ENCODE measurements at regions not wholly inside any gene's neighbourhood (a gene's known extent, or its start where the extent isn't known, plus 50 kb on each side); places are given as distances from the start of the nearest gene placed in this dataset.

DNA sequence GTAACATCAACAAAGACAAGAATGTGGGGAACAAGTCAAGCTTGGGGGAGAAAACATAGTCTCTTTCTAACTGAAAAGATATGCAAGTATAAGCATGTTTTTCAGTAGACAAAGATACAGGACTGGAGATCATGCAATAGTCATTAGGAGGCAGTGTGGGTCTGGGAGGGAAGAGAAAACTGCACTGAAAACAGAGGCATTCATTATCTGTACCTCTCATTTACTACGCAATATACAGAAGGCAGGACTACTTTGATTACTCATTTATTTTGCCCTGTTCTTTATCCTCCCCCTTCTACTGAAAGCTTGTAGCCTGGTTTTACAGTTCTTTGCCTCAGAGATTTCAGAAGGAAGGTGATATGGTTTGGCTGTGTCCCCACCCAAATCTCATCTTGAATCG is 341.2 kb downstream of the CRPPA start:
- no peak overlapping the region for H3K9ac ChIP-seq (ENCODE audit: low read length)
- H3K9me3 ChIP-seq (ENCODE audit: low read length) = no peaks in the 10 kb centered on the region
- H3K4me3 ChIP-seq (ENCODE audit: low read depth in 1 of 2, low read length in 2 of 2) = no peak overlapping the region
- H3K27ac ChIP-seq (ENCODE audit: low read depth, low read length) = no peak overlapping the region
- no peaks in the 10 kb centered on the region for H3K4me1 ChIP-seq (ENCODE audit: insufficient read depth, low read length)
- no peaks in the 10 kb centered on the region for H3K36me3 ChIP-seq (ENCODE audit: insufficient read depth, low read length)
- no peaks in the 10 kb centered on the region for H3K27me3 ChIP-seq (ENCODE audit: control insufficient read depth in 1 of 2, insufficient read depth in 2 of 2, low read length in 2 of 2)

DNA sequence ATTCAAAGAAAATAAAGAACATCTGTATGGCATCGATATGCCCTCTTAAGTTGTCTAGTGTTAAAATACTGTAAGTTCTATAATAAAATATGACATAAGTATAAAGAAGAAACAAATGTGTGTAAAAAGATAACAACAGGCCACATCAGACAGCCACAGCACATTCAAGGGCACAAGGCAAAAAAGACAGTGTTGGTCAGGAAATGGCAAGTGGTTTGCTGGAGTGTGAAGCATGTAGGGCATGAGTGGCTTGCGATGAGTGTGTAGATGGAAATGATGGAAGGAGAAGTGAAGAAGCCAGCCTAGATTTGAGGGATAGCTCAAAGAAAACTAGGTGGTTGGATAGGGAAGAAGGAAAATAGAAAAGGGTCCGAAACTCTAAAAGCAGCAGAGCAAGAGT is 341.6 kb downstream of the CRPPA start:
- Histone ChIP-seq H3K9me3 (ENCODE audit: low read length) (no peaks in the 10 kb centered on the region), H3K9ac (ENCODE audit: low read length) (no peak overlapping the region), H3K4me1 (ENCODE audit: insufficient read depth, low read length) (no peaks in the 10 kb centered on the region), H3K36me3 (ENCODE audit: insufficient read depth, low read length) (no peaks in the 10 kb centered on the region), H3K27me3 (ENCODE audit: control insufficient read depth in 1 of 2, insufficient read depth in 2 of 2, low read length in 2 of 2) (no peaks in the 10 kb centered on the region), H3K27ac (ENCODE audit: low read depth, low read length) (no peak overlapping the region), H3K4me3 (ENCODE audit: low read depth in 1 of 2, low read length in 2 of 2) (no peak overlapping the region)

DNA sequence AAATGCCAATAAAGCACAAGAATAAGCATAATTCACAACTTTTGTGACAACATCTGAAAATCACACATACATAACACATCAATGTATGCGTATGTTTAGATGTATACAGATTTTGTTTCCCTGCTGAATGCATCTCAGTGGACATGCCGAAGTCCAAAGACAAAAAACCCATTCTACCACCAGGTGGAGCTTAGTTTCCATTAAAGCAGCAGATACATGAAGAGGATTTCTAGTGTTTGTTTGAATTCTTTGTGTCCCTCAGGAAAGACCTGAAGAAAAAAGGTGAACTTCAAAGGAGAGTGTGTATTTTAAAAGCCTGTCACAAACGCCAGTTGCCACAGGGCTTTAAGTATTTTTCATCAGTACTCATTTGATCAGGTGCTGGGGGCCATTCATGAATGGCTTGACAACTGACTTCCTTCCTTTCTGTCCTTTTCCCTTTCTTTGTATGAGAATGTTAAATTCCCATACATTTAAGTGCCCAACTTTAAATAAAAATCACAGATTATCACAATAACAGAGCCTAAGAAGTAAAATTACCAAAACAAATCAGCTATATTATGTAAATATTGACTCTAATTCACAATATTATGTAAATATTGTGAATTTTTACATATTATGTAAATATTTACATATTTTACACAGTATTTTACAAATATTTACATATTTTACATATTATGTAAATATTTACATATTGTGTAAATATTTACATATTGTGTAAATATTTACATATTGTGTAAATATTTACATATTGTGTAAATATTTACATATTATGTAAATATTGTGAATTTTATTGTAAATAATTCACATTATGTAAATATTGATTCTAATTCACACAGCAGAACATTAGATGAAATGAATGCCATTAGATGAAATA is 343.0 kb downstream of the CRPPA start:
- Histone ChIP-seq H3K36me3 (ENCODE audit: insufficient read depth, low read length) (no peaks in the 10 kb centered on the region), H3K9ac (ENCODE audit: low read length) (no peak overlapping the region), H3K9me3 (ENCODE audit: low read length) (no peaks in the 10 kb centered on the region), H3K27me3 (ENCODE audit: control insufficient read depth in 1 of 2, insufficient read depth in 2 of 2, low read length in 2 of 2) (no peaks in the 10 kb centered on the region), H3K27ac (ENCODE audit: low read depth, low read length) (no peak overlapping the region), H3K4me3 (ENCODE audit: low read depth in 1 of 2, low read length in 2 of 2) (no peak overlapping the region), H3K4me1 (ENCODE audit: insufficient read depth, low read length) (no peaks in the 10 kb centered on the region)

DNA sequence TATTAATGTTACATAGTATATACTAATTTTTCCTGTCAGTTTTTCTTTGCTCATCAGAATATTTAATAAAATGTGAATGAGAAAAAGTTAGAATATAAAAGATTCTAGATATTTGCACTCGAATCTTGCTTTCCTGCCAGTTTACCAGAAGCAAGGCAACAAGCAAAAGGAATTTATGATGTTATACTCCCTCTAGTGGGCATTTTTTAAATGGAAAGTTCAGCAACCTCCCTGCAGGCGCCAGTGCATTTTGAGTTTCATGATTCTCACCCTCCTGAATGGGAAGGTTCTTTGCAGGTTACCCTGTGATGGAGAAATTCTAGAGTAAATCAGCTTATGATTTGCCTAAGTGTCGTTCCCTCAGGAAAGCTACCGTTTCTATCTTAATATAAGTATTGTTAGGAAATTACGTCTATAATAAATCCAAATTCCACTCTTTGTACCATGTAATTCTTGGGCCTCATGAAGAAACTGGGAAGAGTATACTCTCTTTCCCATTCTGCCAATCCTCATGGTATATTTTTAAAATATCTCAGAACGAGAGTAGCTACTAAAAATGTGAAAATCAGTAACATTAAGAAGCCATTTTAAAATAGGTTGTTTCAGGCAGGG is 350.0 kb downstream of the CRPPA start:
- no peaks in the 10 kb centered on the region for H3K36me3 ChIP-seq (ENCODE audit: insufficient read depth, low read length)
- no peak overlapping the region for H3K9ac ChIP-seq (ENCODE audit: low read length)
- H3K4me1 ChIP-seq (ENCODE audit: insufficient read depth, low read length) = peaks cover 9% of the 10 kb centered on the region
- no peak overlapping the region for H3K27ac ChIP-seq (ENCODE audit: low read depth, low read length)
- no peaks in the 10 kb centered on the region for H3K27me3 ChIP-seq (ENCODE audit: control insufficient read depth in 1 of 2, insufficient read depth in 2 of 2, low read length in 2 of 2)
- no peaks in the 10 kb centered on the region for H3K9me3 ChIP-seq (ENCODE audit: low read length)
- H3K4me3 ChIP-seq (ENCODE audit: low read depth in 1 of 2, low read length in 2 of 2) = no peak overlapping the region

DNA sequence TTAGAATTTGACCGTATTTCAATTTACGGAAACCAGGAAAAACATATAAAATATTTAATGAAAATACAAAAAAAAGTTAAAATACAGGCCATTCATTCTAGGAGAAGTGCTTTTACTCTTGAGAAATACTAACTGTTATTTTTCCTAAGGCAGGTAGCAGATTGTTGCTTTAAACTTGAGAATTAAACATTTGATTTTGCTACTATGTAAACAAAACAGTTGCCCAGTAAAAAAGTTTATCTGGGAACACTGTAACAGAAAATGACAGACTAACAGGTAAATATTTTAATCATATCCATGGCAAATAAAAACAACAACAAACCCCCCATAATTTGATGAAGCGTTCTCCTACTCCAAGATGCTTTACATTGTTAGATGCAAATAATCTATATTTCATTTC is 350.5 kb downstream of the CRPPA start:
- H3K9ac ChIP-seq (ENCODE audit: low read length) = no peak overlapping the region
- peaks cover 11% of the 10 kb centered on the region for H3K4me1 ChIP-seq (ENCODE audit: insufficient read depth, low read length)
- H3K36me3 ChIP-seq (ENCODE audit: insufficient read depth, low read length) = no peaks in the 10 kb centered on the region
- H3K27me3 ChIP-seq (ENCODE audit: control insufficient read depth in 1 of 2, insufficient read depth in 2 of 2, low read length in 2 of 2) = no peaks in the 10 kb centered on the region
- H3K9me3 ChIP-seq (ENCODE audit: low read length) = no peaks in the 10 kb centered on the region
- H3K27ac ChIP-seq (ENCODE audit: low read depth, low read length) = no peak overlapping the region
- H3K4me3 ChIP-seq (ENCODE audit: low read depth in 1 of 2, low read length in 2 of 2) = no peak overlapping the region

DNA sequence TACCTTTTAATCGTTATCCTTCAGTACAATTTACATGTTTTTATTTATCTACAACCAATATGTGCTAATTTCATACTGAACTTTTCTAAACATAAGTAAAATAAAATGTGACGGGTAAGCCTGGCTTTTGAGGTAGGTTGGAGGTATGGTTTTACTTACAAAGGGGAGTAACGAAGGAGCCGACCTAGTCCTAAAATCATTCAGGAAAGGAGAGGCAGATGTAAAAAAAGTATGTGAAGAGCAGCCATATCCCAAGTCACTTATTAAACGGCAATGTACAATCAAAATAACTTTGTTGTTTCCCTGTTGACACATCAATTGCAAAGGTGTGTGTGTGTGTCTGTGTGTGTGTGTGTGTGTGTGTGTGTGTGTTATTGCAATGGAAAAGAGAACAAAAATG is 351.3 kb downstream of the CRPPA start:
- no peak overlapping the region for H3K4me3 ChIP-seq (ENCODE audit: low read depth in 1 of 2, low read length in 2 of 2)
- peaks cover 11% of the 10 kb centered on the region for H3K4me1 ChIP-seq (ENCODE audit: insufficient read depth, low read length)
- no peak overlapping the region for H3K9ac ChIP-seq (ENCODE audit: low read length)
- H3K9me3 ChIP-seq (ENCODE audit: low read length) = no peaks in the 10 kb centered on the region
- no peaks in the 10 kb centered on the region for H3K36me3 ChIP-seq (ENCODE audit: insufficient read depth, low read length)
- no peak overlapping the region for H3K27ac ChIP-seq (ENCODE audit: low read depth, low read length)
- no peaks in the 10 kb centered on the region for H3K27me3 ChIP-seq (ENCODE audit: control insufficient read depth in 1 of 2, insufficient read depth in 2 of 2, low read length in 2 of 2)

DNA sequence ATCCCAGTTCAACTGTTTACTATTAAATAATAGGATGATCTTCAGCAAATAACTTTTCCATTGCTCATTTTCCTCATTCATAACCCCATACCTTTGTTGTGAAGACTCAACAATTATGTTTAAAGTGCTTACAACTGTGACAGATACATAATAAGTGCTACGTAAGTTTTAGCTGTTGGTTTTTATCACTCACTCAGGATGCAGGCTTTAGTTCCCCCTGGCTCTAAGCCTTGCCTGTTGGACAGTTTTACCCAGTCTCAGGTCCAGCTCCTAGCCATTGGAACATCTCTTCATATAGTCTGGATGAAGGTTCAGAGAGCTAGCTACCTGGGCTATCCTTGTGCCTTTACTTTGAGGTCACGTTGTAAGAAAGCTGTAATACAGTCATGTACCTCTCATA is 353.2 kb downstream of the CRPPA start:
- Histone ChIP-seq H3K9ac (ENCODE audit: low read length) (no peak overlapping the region), H3K27ac (ENCODE audit: low read depth, low read length) (no peak overlapping the region), H3K27me3 (ENCODE audit: control insufficient read depth in 1 of 2, insufficient read depth in 2 of 2, low read length in 2 of 2) (no peaks in the 10 kb centered on the region), H3K36me3 (ENCODE audit: insufficient read depth, low read length) (no peaks in the 10 kb centered on the region), H3K4me3 (ENCODE audit: low read depth in 1 of 2, low read length in 2 of 2) (no peak overlapping the region), H3K4me1 (ENCODE audit: insufficient read depth, low read length) (peaks cover 11% of the 10 kb centered on the region), H3K9me3 (ENCODE audit: low read length) (no peaks in the 10 kb centered on the region)

DNA sequence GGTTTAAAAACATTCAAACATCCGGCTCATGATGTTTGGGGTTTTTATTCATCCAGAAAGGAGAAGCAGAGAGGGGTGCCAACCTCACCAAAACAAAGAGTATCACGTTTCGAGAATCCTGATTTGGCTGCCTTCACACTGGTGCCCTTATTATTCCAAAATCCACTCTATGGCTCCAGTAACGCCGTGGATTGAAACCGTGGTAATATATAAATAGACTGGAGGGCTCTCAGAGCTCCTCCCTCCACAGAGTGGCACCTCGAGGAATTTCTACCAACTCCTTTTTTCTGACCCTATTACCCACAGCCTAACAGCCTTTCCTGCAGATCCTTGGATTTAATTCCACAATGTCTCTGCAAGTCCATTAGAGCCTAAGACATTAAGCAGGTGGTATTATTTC is 353.6 kb downstream of the CRPPA start:
- H3K9ac ChIP-seq (ENCODE audit: low read length) = no peak overlapping the region
- no peak overlapping the region for H3K27ac ChIP-seq (ENCODE audit: low read depth, low read length)
- no peak overlapping the region for H3K4me3 ChIP-seq (ENCODE audit: low read depth in 1 of 2, low read length in 2 of 2)
- H3K36me3 ChIP-seq (ENCODE audit: insufficient read depth, low read length) = no peaks in the 10 kb centered on the region
- no peaks in the 10 kb centered on the region for H3K9me3 ChIP-seq (ENCODE audit: low read length)
- peaks cover 11% of the 10 kb centered on the region for H3K4me1 ChIP-seq (ENCODE audit: insufficient read depth, low read length)
- no peaks in the 10 kb centered on the region for H3K27me3 ChIP-seq (ENCODE audit: control insufficient read depth in 1 of 2, insufficient read depth in 2 of 2, low read length in 2 of 2)

DNA sequence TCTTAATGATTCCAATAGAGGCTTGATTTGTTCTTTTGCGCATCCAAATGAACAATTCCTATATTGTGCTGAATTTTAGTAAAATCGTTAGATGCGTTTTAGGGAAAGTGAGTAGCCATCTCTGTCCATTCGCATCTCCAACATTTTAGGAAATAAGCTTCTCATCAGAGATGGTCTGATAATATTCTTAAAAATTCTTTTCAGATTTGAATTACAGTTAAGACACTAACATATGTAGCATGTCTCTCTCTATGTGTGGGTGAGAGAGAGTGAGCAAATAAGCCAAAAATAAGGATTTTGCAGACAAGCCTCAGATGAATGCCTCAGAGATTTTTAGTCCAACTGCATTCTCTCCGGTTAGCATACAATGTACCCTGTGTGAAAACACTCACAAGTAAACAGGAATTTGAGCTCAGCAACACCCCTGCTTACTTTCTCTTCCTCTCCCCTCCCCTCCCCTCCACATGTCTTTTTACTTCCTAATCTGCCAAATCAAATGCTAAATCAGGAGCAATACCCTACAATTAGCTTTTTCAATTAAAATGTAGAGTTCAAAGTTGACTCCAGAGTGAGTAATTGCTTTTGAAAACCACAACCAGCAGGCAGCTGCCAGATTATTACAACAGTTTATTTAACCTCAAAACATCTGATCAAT is 354.4 kb downstream of the CRPPA start:
- Histone ChIP-seq H3K9ac (ENCODE audit: low read length) (no peak overlapping the region), H3K4me3 (ENCODE audit: low read depth in 1 of 2, low read length in 2 of 2) (no peak overlapping the region), H3K36me3 (ENCODE audit: insufficient read depth, low read length) (no peaks in the 10 kb centered on the region), H3K27ac (ENCODE audit: low read depth, low read length) (no peak overlapping the region), H3K9me3 (ENCODE audit: low read length) (no peaks in the 10 kb centered on the region), H3K4me1 (ENCODE audit: insufficient read depth, low read length) (peaks cover 13% of the 10 kb centered on the region), H3K27me3 (ENCODE audit: control insufficient read depth in 1 of 2, insufficient read depth in 2 of 2, low read length in 2 of 2) (no peaks in the 10 kb centered on the region)

DNA sequence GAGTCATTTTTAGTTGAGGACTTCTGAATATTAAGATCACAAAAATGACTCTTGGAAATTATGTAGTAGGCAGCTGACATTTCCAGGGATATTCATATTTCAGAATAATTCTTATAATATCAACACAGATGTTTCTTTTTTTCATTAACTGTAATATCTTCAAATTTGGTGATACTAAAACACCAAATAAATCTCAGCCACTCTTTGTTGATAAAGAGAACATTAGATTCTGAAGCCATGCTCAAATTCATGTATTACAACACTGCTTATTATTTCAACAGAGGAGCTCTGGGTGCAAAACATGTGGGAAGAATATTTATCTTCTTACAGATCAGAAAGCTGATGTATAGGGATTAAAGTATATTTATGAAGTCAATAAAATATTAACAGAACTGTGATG is 355.4 kb downstream of the CRPPA start:
- H3K36me3 ChIP-seq (ENCODE audit: insufficient read depth, low read length) = no peaks in the 10 kb centered on the region
- H3K27ac ChIP-seq (ENCODE audit: low read depth, low read length) = no peak overlapping the region
- no peak overlapping the region for H3K9ac ChIP-seq (ENCODE audit: low read length)
- no peaks in the 10 kb centered on the region for H3K9me3 ChIP-seq (ENCODE audit: low read length)
- peaks cover 17% of the 10 kb centered on the region for H3K4me1 ChIP-seq (ENCODE audit: insufficient read depth, low read length)
- no peak overlapping the region for H3K4me3 ChIP-seq (ENCODE audit: low read depth in 1 of 2, low read length in 2 of 2)
- no peaks in the 10 kb centered on the region for H3K27me3 ChIP-seq (ENCODE audit: control insufficient read depth in 1 of 2, insufficient read depth in 2 of 2, low read length in 2 of 2)

DNA sequence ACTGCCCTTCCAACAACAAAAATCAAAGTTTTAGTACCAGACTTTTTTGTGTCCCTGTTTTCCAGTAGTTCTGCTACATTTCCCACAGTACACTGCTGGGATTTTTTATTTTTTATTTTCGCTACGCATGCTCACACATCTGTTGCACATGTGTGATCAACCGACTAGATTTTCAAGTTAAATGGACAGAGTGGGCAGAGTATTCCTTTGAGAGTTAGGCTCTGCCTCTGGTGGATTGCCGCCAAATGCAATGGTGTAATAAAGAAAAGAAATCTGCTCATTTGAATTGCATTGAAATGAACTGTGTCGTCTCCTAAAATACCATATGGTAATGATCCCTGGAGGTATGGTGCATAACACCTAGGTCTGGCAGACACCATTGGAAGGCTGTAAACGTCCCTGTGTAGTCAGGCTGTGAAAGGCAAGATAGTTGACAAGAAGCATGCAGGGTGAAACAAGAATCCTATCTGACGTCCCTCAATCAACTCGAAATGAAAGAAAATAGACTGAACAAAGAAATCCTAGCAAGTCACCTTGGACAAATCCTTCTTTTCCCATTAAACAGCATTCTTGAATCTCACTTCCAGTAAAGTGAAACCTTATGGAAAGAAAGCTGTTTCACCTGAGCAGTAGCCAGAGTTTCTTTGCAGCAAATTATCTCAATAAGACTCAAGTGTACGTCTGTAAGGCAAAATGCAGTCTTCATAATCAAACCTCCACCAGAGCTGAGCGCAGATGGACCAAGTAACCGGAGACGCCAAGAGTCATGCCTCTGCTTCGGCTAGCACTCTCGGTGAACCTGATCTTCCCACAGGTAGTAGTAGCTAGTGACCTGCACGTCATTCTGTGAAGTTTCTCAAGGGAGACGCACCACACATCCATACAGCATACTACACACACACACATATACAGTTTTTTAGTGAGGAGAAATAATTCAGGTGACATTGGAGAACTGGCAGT is 357.3 kb downstream of the CRPPA start:
- Histone ChIP-seq H3K4me3 (ENCODE audit: low read depth in 1 of 2, low read length in 2 of 2) (no peak overlapping the region), H3K9ac (ENCODE audit: low read length) (no peak overlapping the region), H3K36me3 (ENCODE audit: insufficient read depth, low read length) (no peaks in the 10 kb centered on the region), H3K27ac (ENCODE audit: low read depth, low read length) (no peak overlapping the region), H3K9me3 (ENCODE audit: low read length) (no peaks in the 10 kb centered on the region), H3K27me3 (ENCODE audit: control insufficient read depth in 1 of 2, insufficient read depth in 2 of 2, low read length in 2 of 2) (no peaks in the 10 kb centered on the region), H3K4me1 (ENCODE audit: insufficient read depth, low read length) (peaks cover 17% of the 10 kb centered on the region)
